ENCODE measurements at regions not wholly inside any gene's neighbourhood (a gene's known extent, or its start where the extent isn't known, plus 50 kb on each side); places are given as distances from the start of the nearest gene placed in this dataset.

- TF ChIP-seq CTCF (conservative IDR thresholded peaks at IDR 0.05 in 1 of 2, IDR thresholded peaks at IDR 0.05 in 1 of 2; ENCODE audit: low read depth in 1 of 2, low read length in 2 of 2) (no peak), EZH2 (IDR thresholded peaks at IDR 0.05; ENCODE audit: low read length, missing control alignments) (no peak)
Measured at GRCh38 chr10:3532644-3533043, 252.4 kb downstream of the KLF6 start.
